Retinal pigment epithelial cell (primary cell): ENCODE measurements at regions not wholly inside any gene's neighbourhood (a gene's known extent, or its start where the extent isn't known, plus 50 kb on each side); places are given as distances from the start of the nearest gene placed in this dataset.

Source experiments
- DNase-seq: peaks from one replicate; pipeline ENCODE4 v3.0.0-alpha.2; 2010; ENCODE audit warnings: low read depth
- H3K4me3 ChIP-seq: 2 replicates; pipeline ENCODE4 v1.5.1; 2011; ENCODE audit warnings: mild to moderate bottlenecking, low read length, control low read depth, moderate library complexity
- TF ChIP-seq, protein P1 (sequence below): conservative IDR thresholded peaks from 2 replicates; pipeline ENCODE4 v1.5.1; 2011; ENCODE audit warnings: low read depth, low read length, control low read depth, inconsistent platforms

GRCh38 chr9:86549401-86549811 is 195.2 kb upstream of the TUT7 start:
- H3K4me3 ChIP-seq = no peak overlapping the region

GRCh38 chr9:86548220-86548619 is 194.0 kb upstream of the TUT7 start:
- H3K4me3 ChIP-seq = no peak overlapping the region
- no peak for DNase-seq
- TF ChIP-seq, protein P1, sequence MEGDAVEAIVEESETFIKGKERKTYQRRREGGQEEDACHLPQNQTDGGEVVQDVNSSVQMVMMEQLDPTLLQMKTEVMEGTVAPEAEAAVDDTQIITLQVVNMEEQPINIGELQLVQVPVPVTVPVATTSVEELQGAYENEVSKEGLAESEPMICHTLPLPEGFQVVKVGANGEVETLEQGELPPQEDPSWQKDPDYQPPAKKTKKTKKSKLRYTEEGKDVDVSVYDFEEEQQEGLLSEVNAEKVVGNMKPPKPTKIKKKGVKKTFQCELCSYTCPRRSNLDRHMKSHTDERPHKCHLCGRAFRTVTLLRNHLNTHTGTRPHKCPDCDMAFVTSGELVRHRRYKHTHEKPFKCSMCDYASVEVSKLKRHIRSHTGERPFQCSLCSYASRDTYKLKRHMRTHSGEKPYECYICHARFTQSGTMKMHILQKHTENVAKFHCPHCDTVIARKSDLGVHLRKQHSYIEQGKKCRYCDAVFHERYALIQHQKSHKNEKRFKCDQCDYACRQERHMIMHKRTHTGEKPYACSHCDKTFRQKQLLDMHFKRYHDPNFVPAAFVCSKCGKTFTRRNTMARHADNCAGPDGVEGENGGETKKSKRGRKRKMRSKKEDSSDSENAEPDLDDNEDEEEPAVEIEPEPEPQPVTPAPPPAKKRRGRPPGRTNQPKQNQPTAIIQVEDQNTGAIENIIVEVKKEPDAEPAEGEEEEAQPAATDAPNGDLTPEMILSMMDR = no peak

More at GRCh38 chr9:86549401-86549811, 195.2 kb upstream of the TUT7 start:
- TF ChIP-seq, protein P1 = no peak
- no peak for DNase-seq

GRCh38 chr9:86547571-86547970 is 193.4 kb upstream of the TUT7 start:
- DNase-seq = no peak
- H3K4me3 ChIP-seq = no peak overlapping the region
- TF ChIP-seq, protein P1 = no peak

DNA sequence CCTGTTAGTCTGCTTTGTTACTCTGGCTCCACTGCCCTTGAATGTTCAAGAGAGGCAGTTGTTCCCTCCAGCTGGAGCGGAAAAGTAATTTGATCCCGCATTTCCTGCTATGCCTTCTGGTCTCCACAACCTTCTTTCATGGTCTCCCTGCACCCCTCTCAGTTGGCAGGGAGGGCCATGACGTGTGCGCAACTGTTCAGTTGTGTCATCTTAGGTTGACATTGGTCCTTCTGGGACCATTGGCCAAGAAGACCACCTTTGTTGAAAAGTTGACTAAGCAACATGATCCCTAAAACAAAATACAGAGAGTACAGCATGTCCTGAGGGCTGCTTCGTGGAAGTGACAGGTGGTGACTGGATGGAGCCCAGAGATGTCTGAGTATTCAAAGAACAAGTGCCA is 192.5 kb upstream of the TUT7 start:
- H3K4me3 ChIP-seq = no peak overlapping the region
- TF ChIP-seq, protein P1 = no peak
- DNase-seq = no peak

GRCh38 chr9:86545090-86545489 is 190.9 kb upstream of the TUT7 start:
- TF ChIP-seq, protein P1 = no peak
- no peak for DNase-seq

GRCh38 chr9:86541014-86541570 is 186.9 kb upstream of the TUT7 start:
- H3K4me3 ChIP-seq = no peak overlapping the region
- TF ChIP-seq, protein P1 = no peak
- DNase-seq = no peak

More at GRCh38 chr9:86545090-86545489, 190.9 kb upstream of the TUT7 start:
- H3K4me3 ChIP-seq = no peak overlapping the region

GRCh38 chr9:86535406-86535915 is 181.3 kb upstream of the TUT7 start:
- TF ChIP-seq, protein P1 = no peak
- H3K4me3 ChIP-seq = no peak overlapping the region
- DNase-seq = no peak
